GM18502 (cell line): ENCODE measurements at regions not wholly inside any gene's neighbourhood (a gene's known extent, or its start where the extent isn't known, plus 50 kb on each side); places are given as distances from the start of the nearest gene placed in this dataset.
"Not testable (repeated sequence)": the region's sequence is repeated elsewhere in the genome, so short reads cannot be mapped to it uniquely, and the experiment has no call there.

ENCODE experiments used
- ATAC-seq: cut with Tn5 transposase; IDR thresholded peaks from one replicate; pipeline ENCODE4 v1.9.1; 2021; ENCODE audit warnings: mild to moderate bottlenecking; ENCODE audit not compliant: unreplicated experiment, poor library complexity

DNA sequence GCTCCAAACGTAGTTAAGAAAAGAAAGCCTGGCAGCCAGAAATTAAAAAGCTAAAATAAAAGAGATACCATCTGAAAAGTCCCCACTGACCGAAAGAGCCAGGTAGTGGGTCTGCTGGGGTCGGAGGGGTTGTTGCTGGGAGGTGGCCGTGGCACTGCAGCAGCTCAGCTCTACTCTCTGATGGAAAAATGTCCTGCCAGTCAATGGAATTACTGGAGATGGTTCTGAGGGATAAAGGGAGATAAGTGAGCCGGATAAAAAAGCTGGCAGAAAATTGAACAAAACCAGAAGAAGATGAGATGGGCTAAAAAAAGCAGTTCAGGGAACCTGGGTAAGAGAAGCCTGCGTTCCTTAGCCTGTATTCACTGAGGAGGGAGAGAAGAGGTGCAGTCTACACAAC, 202.8 kb downstream of the SREK1 start:
- ATAC-seq = no peak

DNA sequence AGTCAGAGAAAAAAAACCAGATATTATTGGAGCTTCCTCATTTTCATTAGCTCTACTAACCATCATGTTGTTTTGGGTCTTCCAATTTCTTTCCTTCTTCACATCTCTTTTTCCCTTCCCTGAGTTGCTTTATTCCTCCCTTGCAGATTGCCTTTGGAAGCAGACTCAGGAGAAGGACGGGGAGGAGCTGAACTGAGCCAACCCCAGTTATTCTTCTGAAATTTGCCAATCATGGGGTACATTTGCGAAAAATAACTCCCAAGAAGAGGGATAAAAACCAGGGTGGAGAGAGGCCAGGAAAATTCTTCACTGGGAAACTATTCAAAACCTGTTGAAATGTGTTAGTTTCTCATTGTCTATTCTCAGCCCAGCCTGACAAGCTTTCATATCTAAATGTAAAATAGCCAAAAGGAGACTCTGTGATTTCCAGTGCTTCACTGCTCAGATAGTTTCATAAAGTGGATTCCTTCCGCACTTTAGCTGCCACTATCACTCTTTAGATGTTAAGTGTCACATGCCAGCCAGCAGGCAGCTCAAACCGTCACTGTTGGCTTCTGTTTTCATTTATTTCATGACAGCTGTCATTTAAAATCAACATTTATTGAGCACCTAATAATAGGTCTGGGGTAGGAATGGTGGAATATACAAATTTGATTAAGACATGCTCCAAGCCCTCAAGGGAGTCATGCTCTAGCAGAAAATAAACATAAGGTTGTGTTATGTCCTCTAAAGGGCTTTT, 204.5 kb downstream of the SREK1 start:
- ATAC-seq = no peak

- ATAC-seq = no peak
Measured at GRCh38 chr5:66351813-66352212, 207.7 kb downstream of the SREK1 start.

GRCh38 chr5:66353186-66353585, 209.1 kb downstream of the SREK1 start:
- no peak for ATAC-seq

DNA sequence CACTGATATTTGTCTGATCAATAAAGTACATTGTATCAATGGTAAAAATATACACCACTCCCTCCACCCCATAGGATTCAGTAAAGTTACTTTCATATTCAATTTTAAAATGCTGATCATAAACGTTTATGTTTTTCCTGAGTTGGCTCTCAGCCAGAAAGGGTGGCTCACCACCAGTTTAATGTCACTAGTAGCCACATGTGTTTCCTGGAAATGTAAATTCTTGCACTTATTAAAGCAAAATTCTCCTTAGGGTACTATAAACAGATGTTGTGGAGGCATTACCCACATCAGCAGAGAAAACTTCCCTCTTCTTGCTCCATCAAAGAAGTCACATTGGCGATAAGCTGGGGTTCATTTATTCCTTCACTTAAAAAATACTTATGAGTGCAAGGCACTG, 210.3 kb downstream of the SREK1 start:
- no peak for ATAC-seq

DNA sequence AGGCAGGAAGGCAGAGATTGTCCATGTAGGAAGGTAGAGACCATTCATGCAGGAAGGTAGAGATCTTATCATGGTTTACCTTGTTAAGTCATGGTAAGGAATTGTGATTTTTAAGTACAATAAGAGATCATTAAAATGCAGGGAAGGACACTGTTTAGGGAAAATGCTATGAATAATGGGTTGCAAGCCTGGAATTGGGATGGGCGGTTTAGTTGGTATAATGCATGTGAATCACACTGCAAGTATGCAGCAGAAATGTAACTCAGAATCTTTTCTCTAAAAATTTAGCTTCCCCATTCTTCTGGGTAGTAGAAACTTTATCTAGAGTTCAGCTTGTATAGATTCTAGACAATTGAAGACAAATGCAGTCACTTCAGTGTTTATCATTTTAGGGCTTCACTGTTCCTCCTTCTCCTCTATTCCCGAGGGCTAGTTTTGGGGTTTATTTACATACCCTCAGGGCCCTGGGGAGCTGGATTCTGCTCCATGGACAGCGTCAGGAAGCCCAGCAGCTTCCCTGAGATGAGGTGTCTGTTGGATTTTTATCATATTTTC, 212.0 kb downstream of the SREK1 start:
- no peak for ATAC-seq

GRCh38 chr5:66358741-66359140, 214.6 kb downstream of the SREK1 start:
- ATAC-seq = no peak

- no peak for ATAC-seq
Measured at GRCh38 chr5:66361070-66361469, 217.0 kb downstream of the SREK1 start.

DNA sequence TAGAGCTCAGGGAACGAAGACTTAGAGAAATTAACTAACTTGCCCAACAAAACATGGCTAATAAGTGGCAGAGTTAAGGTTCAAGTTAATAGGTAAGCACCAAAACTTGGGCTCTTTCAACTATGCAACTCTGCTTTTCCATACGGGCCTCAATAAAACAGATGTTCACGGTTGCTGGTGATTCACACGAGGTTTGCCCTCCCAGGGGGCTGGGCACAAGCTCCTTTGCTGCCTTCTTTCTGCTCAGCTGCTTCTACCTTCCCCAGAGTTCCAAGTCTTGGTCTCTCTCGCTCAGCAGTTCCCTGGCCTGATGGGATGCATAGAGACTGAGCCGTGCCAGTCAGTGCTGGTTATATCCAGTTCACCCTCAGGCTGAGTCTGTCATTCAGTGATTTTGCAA, 217.9 kb downstream of the SREK1 start:
- no peak for ATAC-seq

GRCh38 chr5:66362687-66363086, 218.6 kb downstream of the SREK1 start:
- ATAC-seq = no peak

DNA sequence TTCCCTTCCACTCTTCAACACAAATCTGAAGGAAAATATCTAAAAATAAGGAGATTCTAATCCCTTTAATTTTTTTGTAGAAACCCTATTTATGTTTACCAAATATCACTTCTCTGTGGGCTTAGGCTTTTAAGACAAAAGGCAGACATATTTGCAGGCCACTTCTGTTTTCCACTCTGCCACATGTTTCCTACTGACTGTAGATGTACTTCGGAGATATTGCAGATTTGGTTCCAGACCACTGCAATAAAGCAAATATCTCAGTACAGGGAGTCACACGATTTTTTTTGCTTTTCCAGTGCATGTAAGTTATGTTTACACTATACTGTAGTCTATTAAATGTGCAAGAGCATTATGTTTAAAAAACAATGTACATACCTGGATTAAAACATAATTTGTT, 219.0 kb downstream of the SREK1 start:
- no peak for ATAC-seq

DNA sequence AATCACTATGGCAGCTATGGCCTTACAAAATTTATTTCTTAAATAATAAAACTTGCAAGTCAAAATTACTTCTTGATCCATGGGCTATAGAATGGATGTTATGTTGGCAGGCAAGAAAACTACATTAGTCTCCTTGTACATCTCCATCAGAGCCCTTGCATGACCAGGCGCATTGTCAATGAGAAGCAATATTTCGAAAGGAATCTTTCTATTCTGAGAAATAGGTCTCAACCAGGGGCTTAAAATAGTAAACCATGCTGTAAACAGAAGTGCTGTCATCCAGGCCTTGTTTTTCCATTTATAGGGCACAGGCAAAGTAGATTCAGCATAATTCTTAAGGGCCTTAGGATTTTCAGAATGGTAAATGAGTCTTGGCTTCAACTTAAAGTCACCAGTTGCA, 220.1 kb downstream of the SREK1 start:
- no peak for ATAC-seq

- ATAC-seq = no peak
Measured at GRCh38 chr5:66365981-66366380, 221.9 kb downstream of the SREK1 start.

DNA sequence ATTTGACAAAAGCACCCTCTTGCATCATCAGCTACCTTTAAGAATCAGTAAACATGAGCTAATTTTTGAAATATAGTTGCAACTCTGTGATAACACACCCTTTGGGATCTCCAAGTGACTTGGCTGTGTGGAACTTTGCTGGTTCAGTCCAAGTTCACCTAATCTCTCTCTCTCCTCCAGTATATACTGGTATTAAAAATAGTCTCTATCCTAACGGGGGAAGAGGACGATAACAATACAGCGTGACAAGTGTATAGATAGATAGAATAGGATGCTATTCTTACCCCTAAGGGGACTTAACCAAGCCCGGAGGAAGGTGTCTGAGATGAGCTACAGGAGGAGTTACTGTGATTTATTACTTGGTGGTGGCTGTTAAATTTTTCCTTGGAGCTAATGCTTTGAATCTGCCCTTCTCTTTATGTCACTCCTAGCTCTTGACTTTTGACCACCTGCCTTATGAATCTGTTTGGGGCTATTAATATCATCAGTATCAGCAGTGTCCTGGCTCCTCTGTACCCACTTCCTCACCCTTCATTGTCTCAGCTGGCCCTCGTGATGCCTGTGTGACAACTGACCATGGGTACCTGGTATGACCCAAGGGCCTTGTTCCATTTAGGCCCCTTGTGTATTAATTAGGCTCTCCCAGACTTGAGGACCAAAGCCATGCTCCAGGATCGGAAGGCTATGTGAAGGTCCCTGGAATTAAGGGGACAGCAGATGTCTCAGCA, 223.9 kb downstream of the SREK1 start:
- ATAC-seq = no peak

GRCh38 chr5:66368811-66369210, 224.7 kb downstream of the SREK1 start:
- no peak for ATAC-seq

DNA sequence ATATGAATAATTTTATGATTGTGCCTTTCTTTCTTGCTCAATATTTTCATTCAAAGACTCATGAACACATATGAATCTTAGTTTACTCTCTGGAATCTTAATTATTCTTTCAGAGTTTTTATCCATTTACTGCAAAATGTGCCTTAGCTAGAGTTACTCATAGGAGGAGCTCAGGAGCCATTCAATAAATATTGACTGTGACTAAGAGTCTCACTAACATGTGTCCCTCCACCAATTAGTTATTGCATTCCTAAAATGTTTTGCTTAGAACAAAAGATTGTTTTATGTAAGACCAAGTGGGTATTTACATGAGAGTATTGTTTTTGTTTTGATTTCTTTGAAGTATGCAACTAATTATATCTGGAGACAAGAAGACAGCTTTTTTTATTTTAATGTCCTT, 218.4 kb upstream of the MAST4 start:
- ATAC-seq = no peak

- ATAC-seq = no peak
Measured at GRCh38 chr5:66378407-66378806, 217.8 kb upstream of the MAST4 start.

DNA sequence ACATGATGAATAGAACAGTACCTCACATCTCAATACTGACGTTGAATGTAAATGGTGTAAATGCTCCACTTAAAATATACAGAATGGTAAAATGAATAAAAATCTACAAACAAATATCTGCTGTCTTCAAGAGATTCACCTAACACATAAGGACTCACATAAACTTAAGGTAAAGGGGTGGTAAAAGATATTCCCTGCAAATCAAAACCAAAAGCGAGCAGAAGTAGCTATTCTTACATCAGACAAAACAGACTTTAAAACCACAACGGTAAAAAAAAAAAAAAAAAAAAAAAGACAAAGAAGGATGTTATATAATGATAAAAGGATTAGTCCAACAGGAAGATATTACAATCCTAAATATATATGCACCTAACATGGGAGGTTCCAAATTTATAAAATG, 214.0 kb upstream of the MAST4 start:
- no peak for ATAC-seq

DNA sequence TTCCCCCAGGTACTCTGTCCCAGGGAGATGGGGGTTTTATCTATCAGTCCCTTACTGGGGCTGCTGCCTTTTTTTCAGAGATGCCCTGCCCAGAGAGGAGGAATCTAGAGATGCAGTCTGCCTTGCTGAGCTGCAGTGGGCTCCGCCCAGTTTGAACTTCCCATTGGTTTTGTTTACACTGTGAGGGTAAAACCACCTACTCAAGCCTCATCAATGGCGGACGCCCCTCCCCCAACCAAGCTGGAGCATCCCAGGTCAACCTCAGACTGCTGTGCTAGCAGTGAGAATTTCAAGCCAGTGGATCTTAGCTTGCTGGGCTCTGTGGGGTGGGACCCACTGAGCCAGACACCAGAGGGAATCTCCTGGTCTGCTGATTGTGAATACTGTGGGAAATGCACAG, 191.0 kb upstream of the MAST4 start:
- ATAC-seq = not testable (repeated sequence)

- ATAC-seq = no peak
Measured at GRCh38 chr5:66406761-66407336, 189.3 kb upstream of the MAST4 start.

- no peak for ATAC-seq
Measured at GRCh38 chr5:66407765-66408164, 188.4 kb upstream of the MAST4 start.
